Smooth muscle cell (in vitro differentiated cells): ENCODE measurements at regions not wholly inside any gene's neighbourhood (a gene's known extent, or its start where the extent isn't known, plus 50 kb on each side); places are given as distances from the start of the nearest gene placed in this dataset.

Source experiments
- DNase-seq: peaks from one replicate; lab custom pipeline; 2025; ENCODE audit not compliant: unreplicated experiment; lab: John Stamatoyannopoulos, UW
- H2AFZ ChIP-seq: fragments of 200-600 bp; sonication (generic); 2 replicates; pipeline ENCODE4 v1.6.0; 2016; ENCODE audit warnings: antibody characterized with exemption, low read depth, mild to moderate bottlenecking
- H3F3A ChIP-seq: fragments of 200-600 bp; sonication (generic); 2 replicates; pipeline ENCODE4 v1.6.0; 2017; ENCODE audit warnings: antibody characterized with exemption, low read depth
- H3K27ac ChIP-seq: fragments of 200-600 bp; sonication (generic); 2 replicates; pipeline ENCODE4 v1.5.1; 2016; ENCODE audit warnings: low read depth, mild to moderate bottlenecking
- H3K27me3 ChIP-seq: fragments of 200-600 bp; sonication (generic); 2 replicates; pipeline ENCODE4 v1.6.1; 2016; ENCODE audit warnings: low read depth, mild to moderate bottlenecking
- H3K36me3 ChIP-seq: fragments of 200-600 bp; sonication (generic); 2 replicates; pipeline ENCODE4 v1.5.1; 2016; ENCODE audit warnings: low read depth
- H3K4me1 ChIP-seq: fragments of 200-600 bp; sonication (generic); 2 replicates; pipeline ENCODE4 v1.5.1; 2016; ENCODE audit warnings: low read depth
- H3K4me2 ChIP-seq: fragments of 200-600 bp; sonication (generic); 2 replicates; pipeline ENCODE4 v1.6.0; 2016; ENCODE audit warnings: mild to moderate bottlenecking
- H3K4me3 ChIP-seq: fragments of 200-600 bp; sonication (generic); 2 replicates; pipeline ENCODE4 v1.5.1; 2016; ENCODE audit warnings: mild to moderate bottlenecking
- H3K79me2 ChIP-seq: fragments of 200-600 bp; sonication (generic); 2 replicates; pipeline ENCODE4 v1.6.0; 2016; ENCODE audit warnings: low read depth, mild to moderate bottlenecking
- H3K9ac ChIP-seq: fragments of 200-600 bp; sonication (generic); 2 replicates; pipeline ENCODE4 v1.6.0; 2016; ENCODE audit warnings: low read depth
- H3K9me3 ChIP-seq: fragments of 200-600 bp; sonication (generic); replicated peaks from 2 replicates; pipeline ENCODE4 v1.5.1; 2016; ENCODE audit warnings: low read depth
- H4K20me1 ChIP-seq: fragments of 200-600 bp; sonication (generic); 2 replicates; pipeline ENCODE4 v1.6.0; 2016; ENCODE audit warnings: low read depth
- CTCF ChIP-seq: fragments of 200-600 bp; sonication (generic); IDR thresholded peaks from 2 replicates; pipeline ENCODE4 v1.5.1; 2017; ENCODE audit warnings: borderline replicate concordance, mild to moderate bottlenecking, antibody characterized with exemption; ENCODE audit not compliant: insufficient read depth, poor library complexity, severe bottlenecking
- WGBS: methylation state at CpG from one replicate; pipeline ENCODE4 v1.1.7; 2016; ENCODE audit warnings: low lambda C conversion rate; 5-methylcytosine and 5-hydroxymethylcytosine counted together

- no peaks in the 10 kb centered on the region for H3K4me1 ChIP-seq
- no peaks in the 10 kb centered on the region for H3F3A ChIP-seq
- H3K4me3 ChIP-seq = no peak overlapping the region
- H3K9ac ChIP-seq = no peak overlapping the region
- no peaks in the 10 kb centered on the region for H4K20me1 ChIP-seq
- H3K27ac ChIP-seq = no peak overlapping the region
- no peaks in the 10 kb centered on the region for H3K27me3 ChIP-seq
- no peak overlapping the region for H2AFZ ChIP-seq
- no peaks in the 10 kb centered on the region for H3K36me3 ChIP-seq
- no peaks in the 10 kb centered on the region for H3K79me2 ChIP-seq
- no peak for DNase-seq
- TF ChIP-seq CTCF = no peak
- H3K4me2 ChIP-seq = no peak overlapping the region
- no peaks in the 10 kb centered on the region for H3K9me3 ChIP-seq
These were observed 135.3 kb upstream of the DPT start for GRCh38 chr1:168864266-168864665.

GRCh38 chr1:168865850-168866620, 137.0 kb upstream of the DPT start:
- 89% methylated on average over 4 of the region's 4 CpGs for WGBS
- H3K4me2 ChIP-seq = no peak overlapping the region
- H3K9ac ChIP-seq = no peak overlapping the region
- no peak for TF ChIP-seq CTCF
- no peak overlapping the region for H2AFZ ChIP-seq
- H3K27me3 ChIP-seq = no peaks in the 10 kb centered on the region
- no peaks in the 10 kb centered on the region for H3K4me1 ChIP-seq
- no peaks in the 10 kb centered on the region for H3K9me3 ChIP-seq
- no peaks in the 10 kb centered on the region for H3K36me3 ChIP-seq
- no peak overlapping the region for H3K27ac ChIP-seq
- H3K79me2 ChIP-seq = no peaks in the 10 kb centered on the region
- no peaks in the 10 kb centered on the region for H3F3A ChIP-seq
- H3K4me3 ChIP-seq = no peak overlapping the region
- H4K20me1 ChIP-seq = no peaks in the 10 kb centered on the region
- DNase-seq = no peak

- Histone ChIP-seq H3K27ac (no peak overlapping the region), H3F3A (no peaks in the 10 kb centered on the region), H3K9ac (no peak overlapping the region), H3K4me2 (no peak overlapping the region), H3K4me1 (no peaks in the 10 kb centered on the region), H2AFZ (no peak overlapping the region), H3K27me3 (no peaks in the 10 kb centered on the region), H3K36me3 (no peaks in the 10 kb centered on the region), H3K79me2 (no peaks in the 10 kb centered on the region), H4K20me1 (no peaks in the 10 kb centered on the region), H3K9me3 (no peaks in the 10 kb centered on the region), H3K4me3 (no peak overlapping the region)
- no peak for DNase-seq
- TF ChIP-seq CTCF = no peak
- 92% methylated on average over 4 of the region's 4 CpGs for WGBS
These were observed 139.1 kb upstream of the DPT start for GRCh38 chr1:168867941-168868634.
